Upper lobe of left lung (tissue), 6 donors: ENCODE measurements at regions not wholly inside any gene's neighbourhood (a gene's known extent, or its start where the extent isn't known, plus 50 kb on each side); places are given as distances from the start of the nearest gene placed in this dataset.

ENCODE experiments used
- ATAC-seq, 2 donors: fragments of 200-7000 bp; cut with Tn5 transposase; one replicate each; pipeline ENCODE4 v1.9.1; 2022; ENCODE audit warnings: mild to moderate bottlenecking in 2 of 2, moderate library complexity in 2 of 2; ENCODE audit not compliant: low FRiP score in 2 of 2
- DNase-seq, 2 donors: peaks; one replicate each; pipeline ENCODE4 v3.0.0-alpha.2; 2019 to 2020
- H3K27ac ChIP-seq, 4 donors: fragments of 200-600 bp; sonication (generic); one replicate each; pipeline ENCODE4 v1.5.1; 2016 to 2019
- H3K27me3 ChIP-seq, 4 donors: fragments of 200-600 bp; sonication (generic); one replicate each; pipeline ENCODE4 v1.5.1; 2017 to 2019
- H3K36me3 ChIP-seq, 4 donors: fragments of 200-600 bp; sonication (generic); one replicate each; pipeline ENCODE4 v1.5.1; 2016 to 2019
- H3K4me1 ChIP-seq, 4 donors: fragments of 200-600 bp; sonication (generic); one replicate each; pipeline ENCODE4 v1.5.1; 2018 to 2019
- H3K4me3 ChIP-seq, 4 donors: fragments of 200-600 bp; sonication (generic); one replicate each; pipeline ENCODE4 v1.5.1; 2017 to 2019; ENCODE audit warnings: mild to moderate bottlenecking in 2 of 4, moderate library complexity in 1 of 4
- H3K9me3 ChIP-seq, 4 donors: fragments of 200-600 bp; sonication (generic); one replicate each; pipeline ENCODE4 v1.5.1; 2018 to 2019
- EP300 ChIP-seq, 4 donors: sonication (generic); formaldehyde crosslinking; IDR thresholded peaks; one replicate each; pipeline ENCODE4 v1.5.1; 2017; ENCODE audit warnings: antibody characterized with exemption in 4 of 4, control low read depth in 2 of 4
- POLR2A ChIP-seq, 4 donors: fragments of 450-650 bp; IDR thresholded peaks; one replicate each; pipeline ENCODE4 v1.5.1; 2016 to 2017; ENCODE audit warnings: antibody characterized with exemption in 4 of 4, mild to moderate bottlenecking in 2 of 4
- POLR2AphosphoS5 ChIP-seq, 2 donors: sonication (generic); formaldehyde crosslinking; IDR thresholded peaks; one replicate each; pipeline ENCODE4 v1.5.1; 2017; ENCODE audit warnings: antibody characterized with exemption in 2 of 2
- WGBS, 2 donors: methylation state at CpG; one replicate each; pipeline ENCODE4 v1.1.5; 2017 to 2018; 5-methylcytosine and 5-hydroxymethylcytosine counted together
- TF ChIP-seq, protein P1 (sequence below), 6 experiments: fragments of 450-650 bp in 4 of 6; fragments of 200-600 bp in 2 of 6; sonication (generic) in 2 of 6; IDR thresholded peaks; one replicate each; pipeline ENCODE4 v1.5.1; 2016 to 2019; ENCODE audit warnings: antibody characterized with exemption in 6 of 6
- donor health status: DM: no; HTN: no; CAD: no; lungs with moderate emphysema.
- donor health status: DM: no; HTN: yes; CAD: no; lungs with severe emphysema.

GRCh38 chr3:115381931-115382330 lies 234.8 kb upstream of the ZBTB20 start:
- H3K9me3 ChIP-seq, result no peaks in the 10 kb centered on the region
- no peak overlapping the region for H3K4me3 ChIP-seq
- DNase-seq (no peak), ATAC-seq (no peak)
- H3K4me1 ChIP-seq, result no peaks in the 10 kb centered on the region
- TF ChIP-seq, protein P1, sequence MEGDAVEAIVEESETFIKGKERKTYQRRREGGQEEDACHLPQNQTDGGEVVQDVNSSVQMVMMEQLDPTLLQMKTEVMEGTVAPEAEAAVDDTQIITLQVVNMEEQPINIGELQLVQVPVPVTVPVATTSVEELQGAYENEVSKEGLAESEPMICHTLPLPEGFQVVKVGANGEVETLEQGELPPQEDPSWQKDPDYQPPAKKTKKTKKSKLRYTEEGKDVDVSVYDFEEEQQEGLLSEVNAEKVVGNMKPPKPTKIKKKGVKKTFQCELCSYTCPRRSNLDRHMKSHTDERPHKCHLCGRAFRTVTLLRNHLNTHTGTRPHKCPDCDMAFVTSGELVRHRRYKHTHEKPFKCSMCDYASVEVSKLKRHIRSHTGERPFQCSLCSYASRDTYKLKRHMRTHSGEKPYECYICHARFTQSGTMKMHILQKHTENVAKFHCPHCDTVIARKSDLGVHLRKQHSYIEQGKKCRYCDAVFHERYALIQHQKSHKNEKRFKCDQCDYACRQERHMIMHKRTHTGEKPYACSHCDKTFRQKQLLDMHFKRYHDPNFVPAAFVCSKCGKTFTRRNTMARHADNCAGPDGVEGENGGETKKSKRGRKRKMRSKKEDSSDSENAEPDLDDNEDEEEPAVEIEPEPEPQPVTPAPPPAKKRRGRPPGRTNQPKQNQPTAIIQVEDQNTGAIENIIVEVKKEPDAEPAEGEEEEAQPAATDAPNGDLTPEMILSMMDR (IDR thresholded peaks at IDR 0.05), result no peak
- no peak for TF ChIP-seq POLR2A (IDR thresholded peaks at IDR 0.05)
- TF ChIP-seq EP300 (IDR thresholded peaks at IDR 0.05), result no peak
- no peaks in the 10 kb centered on the region for H3K27me3 ChIP-seq
- H3K27ac ChIP-seq, result no peak overlapping the region
- no peaks in the 10 kb centered on the region for H3K36me3 ChIP-seq
- WGBS, 2 donors, result 74 to 77% methylated on average over 1 of the region's 1 CpG

- H3K9me3 ChIP-seq, result no peaks in the 10 kb centered on the region
- ATAC-seq (no peak), DNase-seq (no peak)
- H3K27me3 ChIP-seq, result no peaks in the 10 kb centered on the region
- H3K4me3 ChIP-seq, result no peak overlapping the region
- 90 to 95% methylated on average over 1 of the region's 1 CpG for WGBS, 2 donors
- H3K27ac ChIP-seq, result no peak overlapping the region
- no peaks in the 10 kb centered on the region for H3K36me3 ChIP-seq
- no peaks in the 10 kb centered on the region for H3K4me1 ChIP-seq
- TF ChIP-seq POLR2AphosphoS5 (IDR thresholded peaks at IDR 0.05) (no peak), POLR2A (IDR thresholded peaks at IDR 0.05) (no peak)
- TF ChIP-seq, protein P1 (IDR thresholded peaks at IDR 0.05), result no peak
Measured at GRCh38 chr3:115384381-115384780, 237.3 kb upstream of the ZBTB20 start.

DNA sequence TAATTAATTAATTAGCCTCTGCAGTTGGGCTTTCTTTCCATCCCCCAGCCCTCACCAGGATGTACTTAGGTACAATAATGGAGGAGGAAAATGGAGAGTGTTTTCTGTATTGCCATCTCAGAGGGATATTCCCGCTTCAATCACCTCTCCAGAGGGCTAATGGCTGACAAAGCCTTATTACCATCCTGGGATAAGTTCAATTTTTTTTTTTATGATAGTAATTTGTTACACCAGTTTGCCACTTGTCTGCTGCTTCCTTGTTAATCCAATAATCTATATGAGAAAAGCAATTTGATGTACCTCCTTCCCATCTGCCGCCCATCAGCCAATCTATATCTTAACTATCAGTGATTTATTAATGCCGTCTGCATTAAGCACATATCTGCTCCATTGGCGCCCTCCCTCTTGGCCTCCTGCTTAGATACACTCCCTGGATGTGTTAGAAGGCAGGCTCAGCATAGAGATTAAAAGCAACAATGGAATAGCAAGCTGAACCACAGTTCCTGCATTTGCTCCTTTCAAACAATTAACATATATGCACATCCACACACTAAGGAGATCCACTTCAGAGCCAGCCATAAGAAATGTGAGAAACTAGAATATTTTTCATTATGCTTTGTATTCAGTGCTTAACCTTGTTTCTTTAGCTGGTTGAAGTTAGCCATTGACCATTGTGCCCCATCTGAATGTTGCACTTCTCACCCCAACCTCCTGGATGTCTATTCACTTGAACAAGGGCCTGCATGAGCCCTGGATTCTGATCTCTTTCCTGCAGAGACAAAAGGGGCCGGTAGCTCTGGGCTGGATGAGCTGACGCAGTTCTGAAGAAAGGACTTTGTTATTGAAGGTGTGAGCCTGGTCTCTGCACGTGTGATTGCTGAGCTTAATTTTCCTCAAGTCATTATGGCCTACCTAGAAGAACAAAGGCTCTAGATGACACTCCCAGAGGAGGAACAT lies 237.3 kb upstream of the GAP43 start:
- ATAC-seq (no peak), DNase-seq (no peak)
- 86 to 91% methylated on average over 7 of the region's 7 CpGs for WGBS, 2 donors
- no peak for TF ChIP-seq POLR2AphosphoS5 (IDR thresholded peaks at IDR 0.05)
- TF ChIP-seq POLR2A (IDR thresholded peaks at IDR 0.05), result no peak
- TF ChIP-seq, protein P1 (IDR thresholded peaks at IDR 0.05), result no peak
- no peak for TF ChIP-seq EP300 (IDR thresholded peaks at IDR 0.05)
- Histone ChIP-seq H3K4me1 (no peaks in the 10 kb centered on the region), H3K9me3 (no peaks in the 10 kb centered on the region), H3K36me3 (no peaks in the 10 kb centered on the region), H3K27me3 (no peaks in the 10 kb centered on the region), H3K27ac (no peak overlapping the region), H3K4me3 (no peak overlapping the region)

DNA sequence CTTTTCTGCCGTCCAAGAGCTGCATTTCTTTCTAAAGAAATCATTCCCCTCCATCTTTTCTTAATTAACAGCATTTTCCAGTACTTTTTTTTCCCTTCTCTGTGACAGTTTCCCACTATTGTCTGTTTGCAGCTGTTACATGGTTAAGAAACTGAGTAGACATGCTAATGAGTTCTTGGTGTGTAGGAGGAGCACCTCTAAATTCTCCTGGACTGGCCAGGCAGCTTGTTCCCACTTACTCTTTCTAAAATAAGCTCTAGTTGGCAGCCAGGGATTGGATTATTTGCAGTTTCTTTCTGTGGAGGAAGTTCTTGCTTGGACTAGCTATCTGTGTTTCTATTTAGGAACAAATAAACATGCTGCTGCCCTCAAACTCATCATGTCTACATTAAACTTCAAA lies 235.1 kb upstream of the GAP43 start:
- DNase-seq, result no peak
- Histone ChIP-seq H3K27me3 (no peaks in the 10 kb centered on the region), H3K36me3 (no peaks in the 10 kb centered on the region), H3K4me3 (no peak overlapping the region), H3K4me1 (no peaks in the 10 kb centered on the region), H3K27ac (no peak overlapping the region), H3K9me3 (no peaks in the 10 kb centered on the region)
- WGBS, 2 donors, result 56 to 75% methylated on average over 1 of the region's 1 CpG
- no peak for ATAC-seq
- TF ChIP-seq EP300 (IDR thresholded peaks at IDR 0.05) (no peak), POLR2A (IDR thresholded peaks at IDR 0.05) (no peak), POLR2AphosphoS5 (IDR thresholded peaks at IDR 0.05) (no peak)

DNA sequence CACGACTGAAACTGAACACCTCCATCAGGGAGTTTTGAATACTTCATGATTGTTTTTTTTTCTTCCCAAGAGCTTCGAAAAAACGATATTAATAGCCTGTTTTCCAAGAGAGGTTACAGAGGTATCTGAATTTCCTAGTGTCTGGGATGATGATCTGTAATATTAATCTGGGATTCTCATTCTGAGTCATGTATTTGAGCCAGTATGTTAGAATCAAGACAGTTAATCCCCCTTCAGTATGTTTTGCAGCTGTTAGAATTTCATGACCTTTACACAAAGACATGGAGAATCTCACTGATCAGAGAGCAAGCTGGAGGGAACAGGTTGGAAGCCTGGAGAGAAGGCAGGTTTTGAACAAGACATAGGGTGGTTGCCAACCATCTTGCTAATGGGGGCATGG lies 234.5 kb upstream of the GAP43 start:
- Histone ChIP-seq H3K9me3 (no peaks in the 10 kb centered on the region), H3K4me3 (no peak overlapping the region), H3K4me1 (no peaks in the 10 kb centered on the region), H3K36me3 (no peaks in the 10 kb centered on the region), H3K27ac (no peak overlapping the region), H3K27me3 (no peaks in the 10 kb centered on the region)
- TF ChIP-seq POLR2AphosphoS5 (IDR thresholded peaks at IDR 0.05) (no peak), EP300 (IDR thresholded peaks at IDR 0.05) (no peak), POLR2A (IDR thresholded peaks at IDR 0.05) (no peak)
- TF ChIP-seq, protein P1 (IDR thresholded peaks at IDR 0.05), result no peak
- no peak for DNase-seq
- 72 to 81% methylated on average over 3 of the region's 3 CpGs for WGBS, 2 donors
- ATAC-seq, result no peak
